SH-SY5Y (cell line): ENCODE measurements at regions not wholly inside any gene's neighbourhood (a gene's known extent, or its start where the extent isn't known, plus 50 kb on each side); places are given as distances from the start of the nearest gene placed in this dataset.

Source experiments
- GATA2 ChIP-seq: IDR thresholded peaks from 2 replicates; pipeline ENCODE4 v1.6.1; 2011; ENCODE audit warnings: mild to moderate bottlenecking, low read depth, low read length
- GATA3 ChIP-seq: IDR thresholded peaks from 2 replicates; pipeline ENCODE4 v1.6.1; 2011; ENCODE audit warnings: low read depth, mild to moderate bottlenecking, low read length, moderate library complexity

DNA sequence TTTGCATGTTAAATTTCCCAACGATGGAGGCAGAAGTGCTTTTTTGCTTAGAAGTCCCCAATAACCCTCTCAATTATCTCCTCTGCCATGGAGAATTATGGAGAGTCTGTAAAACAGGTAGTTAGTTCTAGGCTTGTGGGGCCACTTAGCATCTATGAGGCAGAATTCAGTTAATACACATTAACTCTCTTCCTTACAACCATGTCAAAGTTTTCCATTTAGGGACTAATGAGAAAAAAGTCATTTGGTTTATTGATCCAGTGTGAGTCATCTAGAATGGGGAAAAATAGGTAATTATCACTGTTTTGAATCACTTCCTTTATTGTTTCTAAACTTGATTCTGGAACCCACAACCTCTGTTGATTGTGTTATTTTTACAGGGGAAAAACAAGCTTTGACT, 229.1 kb upstream of the COX10 start:
- no peak for TF ChIP-seq GATA3
- no peak for TF ChIP-seq GATA2

DNA sequence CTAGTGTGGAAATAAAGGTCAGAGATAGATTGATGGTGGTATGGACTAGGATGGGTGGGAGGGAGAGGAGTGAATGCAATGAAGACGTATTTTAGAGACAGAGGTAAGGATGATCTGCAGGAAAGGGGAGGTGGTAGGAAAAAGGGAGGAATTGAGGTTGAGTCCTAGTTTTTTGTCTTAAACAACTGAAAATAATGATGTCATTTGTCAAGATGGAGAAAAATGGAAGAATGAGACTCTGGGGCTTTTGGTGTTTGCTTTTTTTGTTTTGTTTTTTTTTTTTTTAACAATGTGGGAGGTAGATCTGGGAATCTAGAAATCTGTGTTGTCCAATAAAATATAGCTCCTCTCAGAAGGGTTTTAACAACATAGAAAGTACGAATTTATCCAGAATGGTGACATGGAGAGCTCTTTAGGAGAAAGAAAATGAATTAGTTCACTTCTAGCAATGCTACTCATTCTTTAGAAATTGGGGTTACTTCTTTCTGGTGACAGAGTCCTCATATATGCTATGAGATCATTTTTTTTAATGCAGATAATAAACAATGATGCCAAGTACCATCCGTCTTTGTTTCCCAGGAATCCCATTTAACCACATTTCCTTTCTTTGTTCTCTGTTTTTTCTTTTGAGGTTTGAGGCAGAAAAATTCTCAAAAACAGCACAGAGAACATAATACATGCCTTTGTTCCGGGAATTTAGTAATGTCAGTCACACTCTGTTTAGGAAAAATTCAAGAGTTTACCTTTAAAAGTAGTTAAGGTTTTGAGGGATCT, 225.3 kb upstream of the COX10 start:
- TF ChIP-seq GATA3 (no peak), GATA2 (no peak)

DNA sequence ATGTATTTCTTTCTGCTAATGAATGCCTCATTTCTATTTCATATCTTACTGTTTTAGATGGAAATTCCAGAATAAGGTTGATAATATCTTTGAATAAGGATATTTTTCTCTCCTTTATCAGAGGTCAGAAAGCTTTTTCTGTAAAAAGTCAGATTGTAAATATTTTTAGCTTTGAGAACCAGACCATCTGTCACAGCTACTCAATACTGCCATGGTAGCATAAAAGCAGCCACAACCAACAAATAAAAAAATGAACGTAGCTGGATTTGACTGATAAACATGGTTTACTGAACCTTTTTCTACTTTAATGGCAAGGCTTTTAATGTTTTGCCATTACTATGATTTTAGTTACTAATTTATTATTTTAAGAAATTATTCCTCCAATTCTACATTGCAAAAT, 217.4 kb upstream of the COX10 start:
- no peak for TF ChIP-seq GATA2
- no peak for TF ChIP-seq GATA3

DNA sequence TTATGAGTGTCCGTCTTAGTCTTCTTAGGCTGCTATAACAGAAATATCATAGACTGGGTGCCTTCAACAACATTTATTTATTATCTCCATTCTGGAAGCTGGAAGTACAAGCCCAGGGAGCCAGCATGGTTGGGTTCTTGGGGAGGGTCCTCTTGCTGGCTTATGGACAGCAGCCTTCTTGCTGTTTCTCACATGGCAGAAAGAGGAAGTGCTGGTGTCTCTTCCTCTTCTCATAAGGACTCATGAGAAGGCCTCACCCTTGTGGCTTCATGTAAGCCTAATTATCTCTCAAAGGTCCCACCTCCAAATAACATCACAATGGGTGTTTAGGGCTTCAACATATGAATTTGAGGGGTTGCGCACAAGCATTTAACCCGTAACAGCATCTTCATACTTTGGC, 207.0 kb upstream of the COX10 start:
- TF ChIP-seq GATA2 (no peak), GATA3 (no peak)

DNA sequence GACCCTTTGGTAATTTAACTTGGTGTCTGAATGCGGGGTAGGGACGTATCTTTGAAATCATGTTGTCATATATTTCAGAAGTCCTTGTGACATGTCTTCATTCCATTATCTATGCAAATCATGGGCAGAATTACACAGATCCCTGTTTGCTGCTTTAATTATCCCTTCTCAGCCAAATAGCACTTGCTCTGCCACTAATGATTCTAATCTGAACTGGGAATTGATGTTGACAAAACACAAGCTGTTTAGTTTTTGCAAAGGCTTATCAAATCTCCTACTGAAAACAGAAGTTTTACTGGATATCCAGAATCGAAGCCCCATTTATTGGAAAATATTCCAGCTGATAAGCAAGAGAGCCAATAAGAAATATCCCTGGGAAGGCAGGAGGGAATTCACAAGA, 205.9 kb upstream of the COX10 start:
- TF ChIP-seq GATA3 = no peak
- TF ChIP-seq GATA2 = no peak

DNA sequence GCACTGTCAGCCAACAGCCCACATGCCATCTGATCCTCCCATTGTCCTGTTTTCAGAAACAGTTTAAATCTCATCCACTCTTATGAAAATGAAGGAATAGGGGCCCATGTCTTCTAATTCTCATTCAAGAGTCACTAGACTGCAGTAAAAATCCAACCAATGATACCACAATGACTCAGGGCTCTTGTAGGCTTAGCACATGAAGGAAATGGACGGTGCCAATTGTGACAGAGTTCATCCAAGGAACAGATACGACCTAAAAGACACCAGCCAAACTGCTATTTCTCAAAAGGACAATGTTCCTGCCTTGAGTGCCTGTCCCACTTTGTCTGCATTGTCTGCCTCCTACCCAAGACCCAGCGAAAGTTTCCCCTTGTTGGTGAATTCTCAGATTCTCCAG, 204.8 kb upstream of the COX10 start:
- TF ChIP-seq GATA2 (no peak), GATA3 (no peak)

DNA sequence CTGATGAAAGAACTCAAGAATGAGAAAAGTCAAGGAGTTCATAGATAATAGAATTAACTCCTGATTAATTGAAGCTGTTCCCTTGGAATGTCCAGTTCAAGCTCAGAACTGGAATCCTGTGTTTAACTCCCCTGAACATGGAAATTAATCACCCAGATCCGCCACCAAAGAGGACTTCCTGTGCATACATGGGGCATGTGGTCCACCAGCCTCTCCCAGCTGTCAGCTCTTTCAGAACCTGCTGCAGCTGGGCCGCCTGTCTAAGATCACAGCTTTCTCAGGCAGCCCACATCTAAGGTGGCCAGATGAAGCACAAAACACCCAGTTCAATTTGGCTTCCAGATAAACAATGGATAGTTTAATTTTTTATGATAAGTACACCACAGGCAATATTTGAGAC, 203.7 kb upstream of the COX10 start:
- no peak for TF ChIP-seq GATA2
- no peak for TF ChIP-seq GATA3

DNA sequence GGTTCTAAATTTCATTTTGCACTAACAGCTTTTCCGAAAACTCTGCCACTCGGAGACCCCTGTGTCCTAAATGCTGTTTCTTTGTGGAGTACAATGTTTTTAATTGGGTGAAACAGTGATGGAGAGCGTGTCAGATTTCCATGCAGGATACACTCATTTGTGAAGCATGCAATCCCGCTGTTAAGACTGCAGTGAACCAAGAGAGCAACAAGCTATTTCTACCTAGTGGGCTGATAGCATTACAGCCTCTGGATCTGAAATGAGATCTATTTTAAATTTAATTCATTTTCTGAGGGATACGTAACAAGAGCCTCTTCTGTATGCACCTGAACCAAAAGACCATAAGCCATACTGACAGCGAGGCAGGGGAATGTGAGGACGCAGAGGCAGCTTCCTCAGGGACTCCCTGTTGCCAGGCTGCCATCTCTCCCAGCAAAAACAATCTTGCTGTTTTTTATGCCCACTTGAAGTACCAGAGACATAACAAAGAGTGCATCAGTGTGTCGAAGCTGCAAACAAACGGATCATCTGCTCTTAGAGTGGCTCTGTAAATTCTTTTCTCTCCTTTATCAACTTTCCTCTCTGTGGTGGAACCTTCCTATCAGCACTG, 199.9 kb upstream of the COX10 start:
- TF ChIP-seq GATA3 (no peak), GATA2 (no peak)

DNA sequence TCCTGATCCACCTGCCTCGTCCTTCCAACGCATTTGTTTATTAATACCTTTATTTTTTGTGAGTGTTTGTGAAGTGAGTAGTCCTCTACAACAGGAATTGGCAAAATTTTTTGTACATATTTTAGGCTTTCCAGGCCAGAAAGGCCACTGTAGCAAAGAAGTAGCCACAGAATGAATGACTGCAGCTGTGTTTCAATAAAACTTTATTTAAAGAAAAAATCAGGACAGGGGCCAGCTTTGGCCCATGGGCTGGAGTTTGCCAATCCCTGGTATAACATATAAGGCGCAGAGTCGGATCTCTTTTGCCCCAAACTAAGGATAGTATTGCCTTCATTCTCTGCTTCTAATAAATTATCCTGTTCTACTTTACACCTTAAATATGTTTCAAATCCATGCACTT, 198.0 kb upstream of the COX10 start:
- TF ChIP-seq GATA3 (no peak), GATA2 (no peak)

DNA sequence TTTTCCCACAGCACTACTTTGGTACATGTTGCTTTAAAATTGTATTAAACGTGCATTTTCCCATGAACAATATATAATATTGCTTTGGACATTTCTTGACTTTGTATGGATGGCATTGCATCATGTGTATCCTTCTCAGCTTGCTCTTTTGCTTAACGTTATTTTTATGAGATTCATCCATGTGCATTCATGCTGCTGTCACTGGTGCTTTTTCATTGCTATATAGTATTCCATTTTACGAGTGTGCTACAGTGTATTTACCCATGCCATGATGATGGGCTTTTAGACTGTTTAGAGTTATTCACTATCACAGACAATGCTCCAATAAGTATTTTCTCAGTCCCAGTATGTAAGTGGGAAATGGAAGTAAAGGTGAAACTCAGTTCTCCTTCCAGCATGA, 195.2 kb upstream of the COX10 start:
- no peak for TF ChIP-seq GATA2
- TF ChIP-seq GATA3 = no peak

DNA sequence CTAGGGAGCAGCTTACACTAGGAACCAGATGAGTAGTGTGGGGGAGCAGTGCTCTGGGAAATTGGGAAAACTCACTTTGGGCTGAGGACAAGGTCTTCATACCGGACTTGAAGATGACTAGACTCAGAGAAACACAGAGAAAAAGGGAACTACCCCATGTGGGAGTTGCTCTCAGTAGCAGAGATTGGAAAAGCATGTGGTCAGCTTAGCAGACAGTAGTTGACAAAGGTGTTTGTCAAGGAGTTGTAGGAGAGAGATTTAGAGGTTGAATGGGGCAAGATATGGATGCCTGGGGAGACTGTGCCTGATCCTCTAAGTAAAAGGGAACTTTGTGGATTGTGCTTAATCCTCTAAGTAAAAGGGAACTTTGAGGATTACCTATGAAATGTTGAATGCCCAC, 194.5 kb upstream of the COX10 start:
- TF ChIP-seq GATA3 (no peak), GATA2 (no peak)

DNA sequence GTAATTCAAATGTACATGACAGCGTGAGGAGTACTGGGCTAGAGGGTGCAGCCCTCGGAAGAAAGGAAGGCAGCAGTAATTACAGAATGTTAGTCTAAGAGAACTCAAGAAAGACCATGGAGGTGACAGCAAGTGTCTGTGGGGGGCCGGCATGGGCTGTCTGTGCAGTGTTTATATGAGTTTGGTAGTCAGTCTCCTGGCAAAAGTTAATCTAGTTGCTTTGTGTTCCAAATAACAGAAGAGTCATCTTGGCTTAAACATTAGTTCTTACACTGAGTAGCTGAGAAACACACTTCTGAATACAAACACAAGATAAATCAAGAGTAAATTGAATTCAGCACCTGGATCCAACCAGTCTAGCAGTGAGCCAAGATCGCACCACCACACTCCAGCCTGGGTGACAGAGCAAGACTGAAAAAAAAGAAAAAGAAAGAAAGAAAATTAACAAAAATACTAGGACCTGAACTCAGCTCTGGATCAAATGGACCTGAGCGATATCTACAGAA, 189.3 kb upstream of the COX10 start:
- TF ChIP-seq GATA2 (no peak), GATA3 (no peak)

DNA sequence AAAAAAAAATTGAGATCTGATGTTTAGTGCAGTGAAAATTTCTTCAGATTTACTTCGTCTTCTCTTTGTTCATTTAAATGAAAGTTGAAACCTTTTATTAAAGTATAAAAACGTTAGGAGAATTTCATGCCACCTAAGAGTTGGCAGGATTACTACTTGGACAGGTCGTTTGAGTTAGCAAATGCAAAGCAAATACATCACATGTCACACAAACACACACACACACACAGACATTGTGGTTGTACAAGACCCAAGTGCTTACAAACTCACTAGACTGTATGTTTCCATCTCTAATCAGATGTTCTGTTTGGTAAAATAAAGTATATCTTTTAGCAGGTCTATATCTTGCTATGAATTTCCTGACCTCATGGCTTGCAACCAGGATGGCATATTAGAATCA, 185.6 kb upstream of the COX10 start:
- TF ChIP-seq GATA2 = no peak
- TF ChIP-seq GATA3 = no peak

DNA sequence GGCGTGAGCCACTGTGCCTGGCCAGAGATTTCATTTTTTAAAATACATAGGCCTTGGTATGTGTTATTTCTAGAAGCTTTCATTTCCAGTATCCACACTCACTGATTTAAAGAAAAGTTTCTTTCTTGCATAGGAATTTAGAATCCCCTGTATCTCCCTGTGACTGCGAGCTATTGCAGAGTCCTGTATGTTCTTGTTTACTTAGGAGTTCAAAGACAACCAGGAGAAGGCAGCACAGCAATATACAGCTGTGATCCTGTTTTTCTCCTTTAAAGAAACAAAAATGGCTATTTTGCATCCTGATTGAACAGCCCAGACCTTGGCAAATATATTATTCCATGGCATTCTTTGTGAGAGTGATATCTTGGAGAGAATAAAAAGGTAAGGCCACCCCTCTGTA, 185.0 kb upstream of the COX10 start:
- no peak for TF ChIP-seq GATA2
- TF ChIP-seq GATA3 = no peak

DNA sequence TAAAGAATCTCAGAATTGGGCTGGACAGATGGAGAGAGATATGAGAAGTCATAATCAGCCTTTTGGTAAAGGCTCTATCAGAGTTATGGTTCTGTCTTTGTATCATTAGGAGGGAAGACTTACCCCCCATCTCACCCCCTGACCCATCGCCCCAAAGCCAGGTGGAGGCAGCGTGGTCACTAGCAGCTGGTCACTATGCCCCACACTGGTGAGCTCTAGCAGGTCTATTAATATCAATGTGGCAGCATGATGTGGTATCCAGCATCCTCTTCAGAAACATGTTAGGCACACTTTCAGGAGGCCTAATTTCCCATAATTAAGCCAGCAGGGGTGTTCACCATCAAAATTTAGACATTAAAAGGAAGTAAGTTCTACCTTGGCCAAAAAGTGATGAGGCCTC, 183.8 kb upstream of the COX10 start:
- TF ChIP-seq GATA2 (no peak), GATA3 (no peak)
